ENCODE measurements at regions not wholly inside any gene's neighbourhood (a gene's known extent, or its start where the extent isn't known, plus 50 kb on each side); places are given as distances from the start of the nearest gene placed in this dataset.

DNA sequence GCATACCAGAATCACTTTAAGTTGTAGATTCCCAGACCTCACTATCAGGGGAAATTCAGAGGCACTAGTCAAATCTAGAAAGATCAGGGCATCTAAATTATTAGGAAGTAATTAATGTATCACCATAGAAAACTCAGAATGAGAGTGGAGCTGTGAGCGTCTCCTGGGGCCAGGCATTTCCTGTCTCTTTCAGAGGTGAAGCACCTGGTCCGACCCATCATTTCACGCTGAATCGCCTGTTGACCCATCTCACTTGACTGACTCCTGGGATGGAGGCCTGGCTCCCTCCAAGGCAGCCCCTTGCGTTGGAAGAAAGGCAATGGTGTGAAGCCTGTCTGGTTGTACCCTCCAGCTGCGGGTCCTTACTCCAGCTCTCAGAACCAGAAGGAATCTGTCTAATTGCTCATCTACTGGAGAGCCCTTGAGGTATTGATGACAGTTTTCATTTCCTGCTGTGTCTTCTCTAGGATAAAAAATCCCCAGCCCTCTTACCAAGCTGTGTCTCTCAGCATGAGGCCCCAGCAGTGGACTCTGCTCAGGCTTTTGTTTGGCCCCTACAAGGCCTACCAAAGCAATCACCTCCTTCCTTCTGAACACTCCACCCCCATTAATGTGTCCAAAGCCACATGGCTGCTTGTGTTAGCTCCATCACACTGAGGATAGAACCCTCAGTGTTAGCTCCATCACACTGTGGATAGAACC lies 93.2 kb upstream of the SYT13 start:
- POLR2A ChIA-PET, result no interaction called here
- TF ChIP-seq ZNF232 (CRISPR knock-in tag; IDR thresholded peaks at IDR 0.05), result no peak
- 0 out of 2 replicates have a peak, but pooled peaks have one; percentile 10 for TF ChIP-seq ZNF423 (CRISPR knock-in tag; IDR thresholded peaks at IDR 0.05)
- TF ChIP-seq TP53 (CRISPR knock-in tag; IDR thresholded peaks at IDR 0.05), result no peak
- H3K4me3 Mint-ChIP-seq, result no peak overlapping the region
- ATAC-seq, result peak; percentile 18; the same call in 1 of the 2 replicates
- H3K27ac Mint-ChIP-seq, result no peak overlapping the region
- CTCF ChIA-PET, result interaction anchor here (0.9 to 2.2 kb wide), 3 partner anchors 8 to 392 kb away, joined by 3 to 6 read pairs (median 4); no protein-coding TSS in a partner anchor
- no peaks in the 10 kb centered on the region for H3K36me3 Mint-ChIP-seq
- DNase-seq (ENCODE audit: low spot score), result no peak
- H3K4me1 Mint-ChIP-seq, result peaks cover 12% of the 10 kb centered on the region
- H3K27me3 Mint-ChIP-seq (ENCODE audit: low read depth), result peaks cover 8% of the 10 kb centered on the region
- no peaks in the 10 kb centered on the region for H3K9me3 Mint-ChIP-seq

DNA sequence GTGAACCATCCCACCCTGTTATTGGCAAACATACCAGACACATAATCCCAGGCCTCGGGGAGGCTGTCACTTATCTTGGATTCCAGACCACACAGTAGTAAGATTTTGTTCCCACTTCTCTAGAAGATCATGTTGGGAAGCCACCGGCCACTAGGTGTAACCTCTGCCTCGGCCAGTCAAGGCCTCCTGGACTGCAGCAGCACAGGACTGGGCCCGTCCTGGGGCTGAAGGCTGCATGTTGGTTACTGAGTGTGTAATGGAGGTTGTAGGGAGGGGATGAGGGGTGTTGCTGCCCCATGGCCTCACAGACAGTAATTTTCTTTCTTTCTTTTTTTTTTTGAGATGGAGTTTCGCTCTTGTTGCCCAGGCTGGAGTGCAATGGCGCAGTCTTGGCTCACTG lies 92.4 kb upstream of the SYT13 start:
- TF ChIP-seq, protein P1, sequence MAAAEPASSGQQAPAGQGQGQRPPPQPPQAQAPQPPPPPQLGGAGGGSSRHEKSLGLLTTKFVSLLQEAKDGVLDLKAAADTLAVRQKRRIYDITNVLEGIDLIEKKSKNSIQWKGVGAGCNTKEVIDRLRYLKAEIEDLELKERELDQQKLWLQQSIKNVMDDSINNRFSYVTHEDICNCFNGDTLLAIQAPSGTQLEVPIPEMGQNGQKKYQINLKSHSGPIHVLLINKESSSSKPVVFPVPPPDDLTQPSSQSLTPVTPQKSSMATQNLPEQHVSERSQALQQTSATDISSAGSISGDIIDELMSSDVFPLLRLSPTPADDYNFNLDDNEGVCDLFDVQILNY (CRISPR knock-in tag; IDR thresholded peaks at IDR 0.05), result no peak
- TF ChIP-seq ESRRA (CRISPR knock-in tag; IDR thresholded peaks at IDR 0.05; ENCODE audit: borderline replicate concordance) (no peak), TCF7 (CRISPR knock-in tag; IDR thresholded peaks at IDR 0.05; ENCODE audit: low read depth) (no peak), ZNF138 (CRISPR knock-in tag; conservative IDR thresholded peaks at IDR 0.05) (no peak), NR3C1 (CRISPR knock-in tag; conservative IDR thresholded peaks at IDR 0.05; ENCODE audit: low read depth) (no peak), NFATC4 (CRISPR knock-in tag; IDR thresholded peaks at IDR 0.05) (no peak), NR1H2 (CRISPR knock-in tag; IDR thresholded peaks at IDR 0.05) (no peak), ZNF263 (CRISPR knock-in tag; IDR thresholded peaks at IDR 0.05; ENCODE audit: low read depth) (no peak), OVOL2 (CRISPR knock-in tag; IDR thresholded peaks at IDR 0.05; ENCODE audit: borderline replicate concordance) (no peak), TP53 (CRISPR knock-in tag; IDR thresholded peaks at IDR 0.05) (no peak), RELA (CRISPR knock-in tag; IDR thresholded peaks at IDR 0.05; ENCODE audit: borderline replicate concordance) (no peak), ATF1 (CRISPR knock-in tag; IDR thresholded peaks at IDR 0.05) (no peak), FOXK1 (CRISPR knock-in tag; IDR thresholded peaks at IDR 0.05) (no peak), SOX15 (CRISPR knock-in tag; IDR thresholded peaks at IDR 0.05) (no peak)
- TF ChIP-seq, protein P2, sequence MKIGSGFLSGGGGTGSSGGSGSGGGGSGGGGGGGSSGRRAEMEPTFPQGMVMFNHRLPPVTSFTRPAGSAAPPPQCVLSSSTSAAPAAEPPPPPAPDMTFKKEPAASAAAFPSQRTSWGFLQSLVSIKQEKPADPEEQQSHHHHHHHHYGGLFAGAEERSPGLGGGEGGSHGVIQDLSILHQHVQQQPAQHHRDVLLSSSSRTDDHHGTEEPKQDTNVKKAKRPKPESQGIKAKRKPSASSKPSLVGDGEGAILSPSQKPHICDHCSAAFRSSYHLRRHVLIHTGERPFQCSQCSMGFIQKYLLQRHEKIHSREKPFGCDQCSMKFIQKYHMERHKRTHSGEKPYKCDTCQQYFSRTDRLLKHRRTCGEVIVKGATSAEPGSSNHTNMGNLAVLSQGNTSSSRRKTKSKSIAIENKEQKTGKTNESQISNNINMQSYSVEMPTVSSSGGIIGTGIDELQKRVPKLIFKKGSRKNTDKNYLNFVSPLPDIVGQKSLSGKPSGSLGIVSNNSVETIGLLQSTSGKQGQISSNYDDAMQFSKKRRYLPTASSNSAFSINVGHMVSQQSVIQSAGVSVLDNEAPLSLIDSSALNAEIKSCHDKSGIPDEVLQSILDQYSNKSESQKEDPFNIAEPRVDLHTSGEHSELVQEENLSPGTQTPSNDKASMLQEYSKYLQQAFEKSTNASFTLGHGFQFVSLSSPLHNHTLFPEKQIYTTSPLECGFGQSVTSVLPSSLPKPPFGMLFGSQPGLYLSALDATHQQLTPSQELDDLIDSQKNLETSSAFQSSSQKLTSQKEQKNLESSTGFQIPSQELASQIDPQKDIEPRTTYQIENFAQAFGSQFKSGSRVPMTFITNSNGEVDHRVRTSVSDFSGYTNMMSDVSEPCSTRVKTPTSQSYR (CRISPR knock-in tag; IDR thresholded peaks at IDR 0.05), result no peak
- TF ChIP-seq, protein P3, sequence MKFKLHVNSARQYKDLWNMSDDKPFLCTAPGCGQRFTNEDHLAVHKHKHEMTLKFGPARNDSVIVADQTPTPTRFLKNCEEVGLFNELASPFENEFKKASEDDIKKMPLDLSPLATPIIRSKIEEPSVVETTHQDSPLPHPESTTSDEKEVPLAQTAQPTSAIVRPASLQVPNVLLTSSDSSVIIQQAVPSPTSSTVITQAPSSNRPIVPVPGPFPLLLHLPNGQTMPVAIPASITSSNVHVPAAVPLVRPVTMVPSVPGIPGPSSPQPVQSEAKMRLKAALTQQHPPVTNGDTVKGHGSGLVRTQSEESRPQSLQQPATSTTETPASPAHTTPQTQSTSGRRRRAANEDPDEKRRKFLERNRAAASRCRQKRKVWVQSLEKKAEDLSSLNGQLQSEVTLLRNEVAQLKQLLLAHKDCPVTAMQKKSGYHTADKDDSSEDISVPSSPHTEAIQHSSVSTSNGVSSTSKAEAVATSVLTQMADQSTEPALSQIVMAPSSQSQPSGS (CRISPR knock-in tag; IDR thresholded peaks at IDR 0.05; ENCODE audit: borderline replicate concordance, low read depth), result no peak
- TF ChIP-seq, protein P4, sequence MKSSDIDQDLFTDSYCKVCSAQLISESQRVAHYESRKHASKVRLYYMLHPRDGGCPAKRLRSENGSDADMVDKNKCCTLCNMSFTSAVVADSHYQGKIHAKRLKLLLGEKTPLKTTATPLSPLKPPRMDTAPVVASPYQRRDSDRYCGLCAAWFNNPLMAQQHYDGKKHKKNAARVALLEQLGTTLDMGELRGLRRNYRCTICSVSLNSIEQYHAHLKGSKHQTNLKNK (CRISPR knock-in tag; IDR thresholded peaks at IDR 0.05), result no peak
- no peaks in the 10 kb centered on the region for H3K36me3 Mint-ChIP-seq
- no peak overlapping the region for H3K27ac Mint-ChIP-seq
- ChIA-PET POLR2A (no interaction called here), CTCF (interaction anchor here (2.2 kb wide), 1 partner anchor 7 kb away, joined by 6 read pairs; no protein-coding TSS in a partner anchor)
- no peak for DNase-seq (ENCODE audit: low spot score)
- peaks cover 12% of the 10 kb centered on the region for H3K4me1 Mint-ChIP-seq
- ATAC-seq, result no peak
- no peaks in the 10 kb centered on the region for H3K9me3 Mint-ChIP-seq
- peaks cover 8% of the 10 kb centered on the region for H3K27me3 Mint-ChIP-seq (ENCODE audit: low read depth)
- no peak overlapping the region for H3K4me3 Mint-ChIP-seq
